ENCODE measurements at regions not wholly inside any gene's neighbourhood (a gene's known extent, or its start where the extent isn't known, plus 50 kb on each side); places are given as distances from the start of the nearest gene placed in this dataset.

- H3K27me3 ChIP-seq (ENCODE audit: insufficient read depth) = no peaks in the 10 kb centered on the region
- TF ChIP-seq EZH2 (IDR thresholded peaks at IDR 0.05; ENCODE audit: low read depth, unreplicated experiment) (no peak), REST (IDR thresholded peaks at IDR 0.05; ENCODE audit: unreplicated experiment) (no peak), CREB1 (CRISPR knock-in tag; IDR thresholded peaks at IDR 0.05; ENCODE audit: low read depth) (no peak), EZH2phosphoT487 (IDR thresholded peaks at IDR 0.05; ENCODE audit: unreplicated experiment) (no peak)
- no peak overlapping the region for H2AFZ ChIP-seq
- no peaks in the 10 kb centered on the region for H3K27me3 Mint-ChIP-seq (ENCODE audit: insufficient read depth, low read depth, poor library complexity)
- H4K20me1 ChIP-seq (replicated peaks; ENCODE audit: insufficient read depth) = no peaks in the 10 kb centered on the region
- peaks cover 14% of the 10 kb centered on the region for H3K9me3 Mint-ChIP-seq
- peak overlapping the region; percentile 98 for H3K27ac ChIP-seq (ENCODE audit: low read depth)
- H3K27ac Mint-ChIP-seq = no peak overlapping the region
- ATAC-seq (no peak; the same call in 2 of the 3 replicates), DNase-seq (ENCODE audit: low spot score) (peak; percentile 29)
- no peaks in the 10 kb centered on the region for H3K36me3 ChIP-seq (ENCODE audit: insufficient read depth)
- no peaks in the 10 kb centered on the region for H3F3A ChIP-seq (replicated peaks; ENCODE audit: low read depth)
- no peak overlapping the region for H3K4me3 ChIP-seq
- no peak overlapping the region for H3K4me3 Mint-ChIP-seq
- H3K4me1 ChIP-seq (ENCODE audit: insufficient read depth) = peaks cover 20% of the 10 kb centered on the region; the same call in 1 of the 2 replicates
- no peaks in the 10 kb centered on the region for H3K9me2 ChIP-seq (ENCODE audit: insufficient read depth)
- H3K36me3 Mint-ChIP-seq (ENCODE audit: low read depth) = peaks cover 31% of the 10 kb centered on the region; the same call in 2 of the 3 replicates
- H3K4me1 Mint-ChIP-seq = peaks cover 23% of the 10 kb centered on the region; the same call in 2 of the 3 replicates
- no peaks in the 10 kb centered on the region for H3K79me2 ChIP-seq (replicated peaks; ENCODE audit: insufficient read depth)
- H3K4me2 ChIP-seq = no peak overlapping the region
Measured at GRCh38 chrX:4380710-4381109, 667.3 kb upstream of the PRKX start.

GRCh38 chrX:4379071-4379470 lies 665.6 kb upstream of the PRKX start:
- Mint-ChIP-seq H3K4me3 (no peak overlapping the region), H3K27me3 (ENCODE audit: insufficient read depth, low read depth, poor library complexity) (no peaks in the 10 kb centered on the region), H3K9me3 (peaks cover 11% of the 10 kb centered on the region), H3K4me1 (peaks cover 20% of the 10 kb centered on the region; the same call in 2 of the 3 replicates), H3K27ac (peak overlapping the region; percentile 76; the same call in 1 of the 2 replicates), H3K36me3 (ENCODE audit: low read depth) (peaks cover 18% of the 10 kb centered on the region; the same call in 2 of the 3 replicates)
- Histone ChIP-seq H3K36me3 (ENCODE audit: insufficient read depth) (no peaks in the 10 kb centered on the region), H3F3A (replicated peaks; ENCODE audit: low read depth) (no peaks in the 10 kb centered on the region), H2AFZ (no peak overlapping the region), H3K9me2 (ENCODE audit: insufficient read depth) (no peaks in the 10 kb centered on the region), H4K20me1 (replicated peaks; ENCODE audit: insufficient read depth) (no peaks in the 10 kb centered on the region), H3K4me2 (no peak overlapping the region), H3K4me1 (ENCODE audit: insufficient read depth) (peaks cover 16% of the 10 kb centered on the region; the same call in 1 of the 2 replicates), H3K4me3 (no peak overlapping the region), H3K79me2 (replicated peaks; ENCODE audit: insufficient read depth) (no peaks in the 10 kb centered on the region), H3K27me3 (ENCODE audit: insufficient read depth) (no peaks in the 10 kb centered on the region), H3K27ac (ENCODE audit: low read depth) (no peak overlapping the region)
- ATAC-seq (no peak), DNase-seq (ENCODE audit: low spot score) (no peak)
- no peak for TF ChIP-seq ZNF331 (CRISPR knock-in tag; IDR thresholded peaks at IDR 0.05; ENCODE audit: low read depth)
- TF ChIP-seq NANOG (IDR thresholded peaks at IDR 0.05; ENCODE audit: borderline replicate concordance) = no peak
- TF ChIP-seq ZNF462 (CRISPR knock-in tag; IDR thresholded peaks at IDR 0.05) = no peak
- no peak for TF ChIP-seq CTCF (conservative IDR thresholded peaks at IDR 0.05; ENCODE audit: low read depth in 2 of 2)
- TF ChIP-seq EZH2phosphoT487 (IDR thresholded peaks at IDR 0.05; ENCODE audit: unreplicated experiment) = no peak
- TF ChIP-seq EZH2 (IDR thresholded peaks at IDR 0.05; ENCODE audit: low read depth, unreplicated experiment) = no peak
- no peak for TF ChIP-seq STAT1 (IDR thresholded peaks at IDR 0.05; ENCODE audit: unreplicated experiment)
